NCI-H460 (cell line): ENCODE measurements at regions not wholly inside any gene's neighbourhood (a gene's known extent, or its start where the extent isn't known, plus 50 kb on each side); places are given as distances from the start of the nearest gene placed in this dataset.
"Not testable (repeated sequence)": the region's sequence is repeated elsewhere in the genome, so short reads cannot be mapped to it uniquely, and the experiment has no call there.

ENCODE experiments used
- DNase-seq: peaks from one replicate; pipeline ENCODE4 v3.0.0-alpha.2; 2016; ENCODE audit warnings: low read depth; ENCODE audit errors: extremely low read depth

DNA sequence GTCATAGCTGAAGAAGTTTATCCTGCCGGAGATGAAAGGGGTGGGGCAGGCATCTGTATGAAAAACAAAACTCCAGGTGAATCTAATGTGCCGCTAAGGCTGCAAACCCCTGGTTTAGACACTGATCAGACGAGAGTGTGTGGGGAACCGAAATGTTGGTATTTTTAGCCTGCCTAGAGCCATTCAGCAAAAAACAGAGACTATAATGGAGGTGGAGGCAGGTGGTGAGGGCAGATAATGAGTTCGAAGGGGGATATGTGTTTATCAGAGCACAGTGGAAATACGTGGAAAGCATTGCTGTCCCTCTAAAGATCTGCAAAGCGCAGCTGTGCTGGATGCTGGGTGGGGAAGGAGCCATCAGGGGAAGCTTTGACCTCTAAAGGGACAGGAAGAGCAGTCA is 127.5 kb upstream of the WSCD1 start:
- no peak for DNase-seq

- no peak for DNase-seq
Measured at GRCh38 chr17:5943232-5943631, 126.9 kb upstream of the WSCD1 start.

- DNase-seq, result no peak
Measured at GRCh38 chr17:5943982-5944381, 126.2 kb upstream of the WSCD1 start.

GRCh38 chr17:5947701-5948180 is 122.4 kb upstream of the WSCD1 start:
- DNase-seq, result no peak

- no peak for DNase-seq
Measured at GRCh38 chr17:5948811-5949210, 121.4 kb upstream of the WSCD1 start.

GRCh38 chr17:5950878-5951277 is 119.3 kb upstream of the WSCD1 start:
- DNase-seq, result no peak

GRCh38 chr17:5951912-5952311 is 118.3 kb upstream of the WSCD1 start:
- DNase-seq, result no peak

DNA sequence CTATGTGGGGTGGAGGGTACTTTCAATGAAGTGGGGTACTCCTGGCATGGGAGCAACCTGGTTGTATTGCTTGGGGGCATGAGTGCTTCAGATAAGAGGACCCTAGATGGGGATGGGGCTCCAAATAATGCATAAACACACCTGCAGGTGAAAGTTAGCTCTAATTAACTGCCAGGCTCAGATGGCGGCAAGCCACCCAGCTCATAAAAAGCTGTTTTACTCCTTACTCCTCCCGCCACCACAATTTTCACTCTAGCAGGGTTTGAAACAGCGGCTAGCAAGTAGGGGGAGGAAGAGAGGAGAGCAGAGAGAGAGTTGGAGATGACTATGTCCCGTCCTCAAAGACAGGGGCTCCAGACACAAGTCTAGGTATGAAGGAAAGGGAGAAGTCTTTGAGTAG is 117.7 kb upstream of the WSCD1 start:
- DNase-seq, result no peak

GRCh38 chr17:5955764-5956163 is 114.4 kb upstream of the WSCD1 start:
- no peak for DNase-seq

- DNase-seq, result no peak
Measured at GRCh38 chr17:5958850-5959249, 111.3 kb upstream of the WSCD1 start.

- no peak for DNase-seq
Measured at GRCh38 chr17:5962371-5962770, 107.8 kb upstream of the WSCD1 start.

- no peak for DNase-seq
Measured at GRCh38 chr17:5971969-5972368, 98.2 kb upstream of the WSCD1 start.

- no peak for DNase-seq
Measured at GRCh38 chr17:5973410-5973809, 96.8 kb upstream of the WSCD1 start.

- DNase-seq, result no peak
Measured at GRCh38 chr17:5975661-5976060, 94.5 kb upstream of the WSCD1 start.

- no peak for DNase-seq
Measured at GRCh38 chr17:5976251-5976650, 93.9 kb upstream of the WSCD1 start.

- no peak for DNase-seq
Measured at GRCh38 chr17:5978496-5978895, 91.7 kb upstream of the WSCD1 start.

- DNase-seq, result no peak
Measured at GRCh38 chr17:5980941-5981340, 89.2 kb upstream of the WSCD1 start.

DNA sequence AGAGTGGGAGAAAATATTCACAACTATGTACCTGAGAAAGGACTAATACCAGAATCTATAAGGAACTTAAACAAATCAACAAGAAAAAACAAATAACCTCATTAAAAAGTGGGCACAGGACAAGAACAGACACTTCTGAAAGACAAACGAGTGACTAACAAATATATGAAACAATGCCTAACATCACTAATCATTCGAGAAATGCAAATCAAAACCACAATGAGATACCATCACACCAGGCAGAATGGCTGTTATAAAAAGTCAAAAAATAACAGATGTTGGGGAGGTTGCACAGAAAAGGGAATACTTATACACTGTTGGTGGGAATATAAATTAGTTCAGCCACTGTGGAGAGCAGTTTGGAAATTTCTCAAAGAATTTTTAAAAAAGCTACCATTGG is 83.5 kb upstream of the WSCD1 start:
- DNase-seq, result no peak

DNA sequence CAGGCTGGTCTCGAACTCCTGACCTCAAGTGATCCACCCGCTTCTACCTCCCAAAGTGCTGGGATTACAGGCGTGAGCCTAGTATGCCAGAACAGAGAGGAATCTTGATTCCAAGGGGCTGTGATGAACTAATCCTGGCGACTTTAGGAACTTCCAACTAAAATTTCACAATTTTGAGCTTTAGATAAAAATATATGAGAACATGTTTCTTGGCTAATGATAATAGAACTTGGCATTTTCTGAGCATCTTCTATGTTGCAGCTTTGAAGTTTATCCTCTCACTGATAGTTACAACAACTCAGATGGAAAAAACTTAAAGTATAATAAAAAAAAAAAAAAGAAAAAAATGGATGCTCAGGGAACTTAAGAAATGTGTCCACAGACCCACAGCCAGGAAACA is 69.8 kb upstream of the WSCD1 start:
- no peak for DNase-seq

DNA sequence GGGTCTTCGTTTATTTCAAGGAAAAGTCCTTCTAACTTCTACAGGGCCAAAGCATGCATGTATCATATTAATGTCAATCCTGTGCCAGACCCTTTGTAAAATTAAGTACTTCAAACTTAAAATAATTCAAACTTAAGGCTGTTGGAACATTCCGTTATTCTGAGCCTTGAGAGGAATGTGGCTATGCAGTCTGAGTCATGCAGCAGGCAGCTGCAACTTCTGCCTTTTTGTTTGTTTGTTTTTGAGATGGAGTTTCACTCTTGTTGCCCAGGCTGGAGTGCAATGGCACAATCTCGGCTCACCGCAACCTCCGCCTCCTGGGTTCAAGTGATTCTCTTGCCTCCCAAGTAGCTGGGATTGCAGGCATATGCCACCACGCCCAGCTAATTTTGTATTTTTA is 67.0 kb upstream of the WSCD1 start:
- DNase-seq, result not testable (repeated sequence)

DNA sequence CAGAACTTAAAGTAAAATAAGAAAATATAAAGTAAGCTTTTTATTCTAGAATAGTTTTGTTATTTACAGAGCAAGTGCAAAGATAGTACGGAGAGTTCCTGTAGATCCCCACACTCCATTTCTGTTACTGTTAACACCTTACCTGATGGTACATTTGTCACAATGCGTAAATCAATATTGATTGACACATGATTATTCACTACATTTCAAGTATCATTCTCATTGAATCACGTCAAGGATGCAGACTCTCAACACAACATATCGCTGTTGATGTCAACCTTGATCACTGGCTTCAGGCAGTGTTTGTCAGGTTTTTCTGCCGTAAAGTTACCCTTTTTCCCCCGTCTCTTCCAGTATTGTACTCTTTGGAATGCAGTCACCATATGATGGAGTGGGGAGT is 64.2 kb upstream of the WSCD1 start:
- no peak for DNase-seq

DNA sequence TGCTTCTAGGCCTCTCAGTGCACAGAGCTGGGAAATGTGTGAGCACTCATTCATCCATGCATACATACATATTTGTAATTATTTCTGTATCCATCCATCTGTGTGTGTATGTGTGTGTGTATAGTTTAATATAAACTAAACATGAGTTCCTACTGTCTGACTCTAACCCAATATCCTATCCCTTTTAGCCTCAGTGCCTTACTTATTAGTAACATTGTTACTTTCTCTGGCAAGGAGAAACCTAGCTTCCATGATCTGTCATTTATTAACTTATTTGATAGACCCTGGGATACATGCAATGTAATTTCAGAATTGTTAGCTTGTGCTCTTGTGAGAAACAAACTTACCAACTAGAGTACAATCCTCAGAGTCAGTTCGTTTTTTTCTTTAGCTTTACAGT is 59.0 kb upstream of the WSCD1 start:
- no peak for DNase-seq

DNA sequence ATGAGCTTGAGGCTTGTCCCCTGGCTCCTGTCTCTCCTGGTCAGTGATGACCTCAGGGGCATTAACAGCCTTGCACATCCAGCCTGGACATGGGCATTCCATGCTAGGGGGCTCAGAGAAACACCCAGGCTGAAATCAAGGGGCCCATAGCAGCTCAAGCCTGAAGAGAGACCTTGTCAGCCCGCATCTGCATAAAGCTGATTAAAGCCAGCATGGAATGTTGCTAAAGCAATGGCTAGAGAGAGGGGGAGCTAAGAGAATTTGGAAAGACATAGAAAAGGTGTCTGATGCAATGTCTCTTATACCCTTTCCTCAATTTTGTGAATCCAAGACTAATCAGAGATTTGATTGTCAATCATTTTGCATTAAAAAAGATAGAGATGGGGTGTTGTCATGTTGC is 51.4 kb upstream of the WSCD1 start:
- no peak for DNase-seq

GRCh38 chr17:6019959-6020358 is 50.2 kb upstream of the WSCD1 start:
- no peak for DNase-seq
